NT2/D1 (cell line): ENCODE measurements at regions not wholly inside any gene's neighbourhood (a gene's known extent, or its start where the extent isn't known, plus 50 kb on each side); places are given as distances from the start of the nearest gene placed in this dataset.

Source experiments
- YY1 ChIP-seq: IDR thresholded peaks from 2 replicates; pipeline ENCODE4 v1.6.1; 2011; ENCODE audit not compliant: insufficient read length, insufficient read depth
- ZNF274 ChIP-seq: IDR thresholded peaks from 2 replicates; pipeline ENCODE4 v1.6.1; 2011; ENCODE audit warnings: mild to moderate bottlenecking, low read depth, low read length

DNA sequence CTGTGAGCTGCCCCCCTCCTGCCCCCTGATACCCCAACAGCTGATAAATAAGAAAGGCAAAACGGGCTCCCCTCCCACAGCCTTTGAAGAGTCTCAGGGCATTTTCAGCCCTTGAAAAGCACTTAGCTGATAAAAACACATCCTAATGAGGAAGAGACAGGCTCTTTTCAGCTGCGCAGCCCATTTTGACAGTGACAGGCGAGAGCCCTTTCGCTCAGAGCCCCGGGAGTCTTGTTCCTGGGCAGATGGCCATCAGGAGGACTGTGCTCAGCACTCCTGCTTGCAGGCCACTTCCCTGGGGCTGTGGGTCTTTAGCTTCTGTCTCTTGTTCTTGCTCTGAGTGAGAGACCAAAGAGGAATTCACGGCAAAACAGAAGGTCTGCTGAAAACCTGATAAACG lies 757.2 kb downstream of the BRD1 start:
- TF ChIP-seq YY1 (no peak), ZNF274 (no peak)
